ENCODE measurements at regions not wholly inside any gene's neighbourhood (a gene's known extent, or its start where the extent isn't known, plus 50 kb on each side); places are given as distances from the start of the nearest gene placed in this dataset.

DNA sequence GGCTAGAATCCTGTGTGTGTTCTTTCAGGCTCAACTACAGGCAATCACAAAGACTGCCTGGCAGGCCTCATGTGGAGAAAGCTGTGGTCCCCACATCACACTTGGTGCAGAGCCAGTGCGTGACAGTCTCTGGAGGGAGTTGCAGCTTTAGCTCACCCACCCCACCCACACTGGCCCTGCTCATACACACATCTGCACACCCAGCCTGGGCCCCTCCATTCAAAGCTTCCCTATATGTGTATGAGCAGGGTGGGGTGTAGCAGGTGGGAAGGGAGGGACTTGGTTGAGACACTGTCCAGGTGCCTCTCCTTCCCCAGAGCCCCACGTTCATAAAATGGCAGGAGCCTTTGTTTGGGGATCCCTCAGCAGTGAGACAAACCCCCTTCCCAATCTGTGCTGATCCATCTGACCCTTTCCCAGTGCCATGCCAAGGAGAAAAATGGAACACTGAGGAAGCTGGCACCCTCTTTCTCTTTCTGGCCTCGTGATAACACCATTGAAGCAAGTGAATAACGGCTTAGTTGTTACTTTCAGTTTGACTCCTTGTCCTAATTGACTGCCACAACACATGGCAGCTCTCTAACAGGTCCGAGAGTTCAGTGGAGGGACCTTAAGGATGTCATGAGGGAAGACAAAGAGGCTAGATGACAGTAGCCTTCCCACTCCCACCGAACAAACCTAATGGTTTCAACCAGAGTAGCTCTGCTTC is 53.8 kb upstream of the NRSN1 start:
- H3K27me3 ChIP-seq (replicated peaks), result no peaks in the 10 kb centered on the region
- in situ Hi-C loops (cut with HindIII; ENCODE audit: low pct_ligation_motif_present, low sequenced_read_pairs), result no loop called here
- no peak overlapping the region for H3K4me3 ChIP-seq (ENCODE audit: low read depth, low read length)
- no peaks in the 10 kb centered on the region for H3K36me3 ChIP-seq (replicated peaks)
- TF ChIP-seq, protein P1, sequence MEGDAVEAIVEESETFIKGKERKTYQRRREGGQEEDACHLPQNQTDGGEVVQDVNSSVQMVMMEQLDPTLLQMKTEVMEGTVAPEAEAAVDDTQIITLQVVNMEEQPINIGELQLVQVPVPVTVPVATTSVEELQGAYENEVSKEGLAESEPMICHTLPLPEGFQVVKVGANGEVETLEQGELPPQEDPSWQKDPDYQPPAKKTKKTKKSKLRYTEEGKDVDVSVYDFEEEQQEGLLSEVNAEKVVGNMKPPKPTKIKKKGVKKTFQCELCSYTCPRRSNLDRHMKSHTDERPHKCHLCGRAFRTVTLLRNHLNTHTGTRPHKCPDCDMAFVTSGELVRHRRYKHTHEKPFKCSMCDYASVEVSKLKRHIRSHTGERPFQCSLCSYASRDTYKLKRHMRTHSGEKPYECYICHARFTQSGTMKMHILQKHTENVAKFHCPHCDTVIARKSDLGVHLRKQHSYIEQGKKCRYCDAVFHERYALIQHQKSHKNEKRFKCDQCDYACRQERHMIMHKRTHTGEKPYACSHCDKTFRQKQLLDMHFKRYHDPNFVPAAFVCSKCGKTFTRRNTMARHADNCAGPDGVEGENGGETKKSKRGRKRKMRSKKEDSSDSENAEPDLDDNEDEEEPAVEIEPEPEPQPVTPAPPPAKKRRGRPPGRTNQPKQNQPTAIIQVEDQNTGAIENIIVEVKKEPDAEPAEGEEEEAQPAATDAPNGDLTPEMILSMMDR (IDR thresholded peaks at IDR 0.05; ENCODE audit: low read depth, low read length, missing control alignments), result no peak
- H3K27ac ChIP-seq, result no peak overlapping the region
- DNase-seq, result no peak

DNA sequence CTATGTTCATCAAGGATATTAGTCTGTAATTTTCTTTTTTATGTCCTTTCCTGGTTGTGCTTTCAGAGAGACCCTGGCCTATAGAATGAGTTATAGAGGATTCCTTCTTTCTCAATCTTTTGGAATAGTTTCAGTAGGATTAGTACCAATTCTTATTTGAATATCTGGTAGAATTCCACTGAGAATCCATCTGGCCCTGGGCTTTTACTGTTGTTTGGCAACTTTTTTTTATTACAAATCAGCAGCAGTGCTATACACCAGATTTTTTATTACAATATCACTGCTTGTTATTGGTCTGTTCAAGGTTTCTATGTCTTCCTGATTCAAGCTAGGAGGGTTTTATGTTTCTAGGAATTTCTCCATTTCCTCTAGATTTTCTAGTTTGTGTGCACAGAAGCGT is 50.0 kb upstream of the NRSN1 start:
- TF ChIP-seq, protein P1 (IDR thresholded peaks at IDR 0.05; ENCODE audit: low read depth, low read length, missing control alignments), result no peak
- H3K36me3 ChIP-seq (replicated peaks), result no peaks in the 10 kb centered on the region
- H3K4me3 ChIP-seq (ENCODE audit: low read depth, low read length), result no peak overlapping the region

More for the DNA sequence above, 50.0 kb upstream of the NRSN1 start:
- DNase-seq, result no peak
- in situ Hi-C loops (cut with HindIII; ENCODE audit: low pct_ligation_motif_present, low sequenced_read_pairs), result no loop called here
- no peaks in the 10 kb centered on the region for H3K27me3 ChIP-seq (replicated peaks)
- H3K27ac ChIP-seq, result no peak overlapping the region
